ENCODE measurements at regions not wholly inside any gene's neighbourhood (a gene's known extent, or its start where the extent isn't known, plus 50 kb on each side); places are given as distances from the start of the nearest gene placed in this dataset.
"Not testable (repeated sequence)": the region's sequence is repeated elsewhere in the genome, so short reads cannot be mapped to it uniquely, and the experiment has no call there.

DNA sequence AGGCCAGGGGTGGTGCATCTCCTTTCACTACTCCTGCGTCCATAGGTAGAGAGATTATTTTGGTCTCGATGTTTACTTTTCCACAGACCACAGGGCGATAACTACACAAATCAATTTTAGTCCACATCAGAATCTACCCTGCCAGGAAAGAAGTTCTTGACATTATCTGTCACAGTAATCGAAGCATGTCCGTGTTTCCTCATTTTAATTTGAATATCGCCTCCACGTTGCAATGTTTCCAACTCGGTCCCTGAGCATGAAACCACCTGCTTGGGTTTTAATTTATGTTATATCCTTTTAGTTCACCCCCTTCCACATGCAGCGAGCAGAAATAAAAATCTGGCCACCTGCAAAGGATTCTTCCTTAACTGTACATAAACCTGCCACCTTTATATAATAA, 100.1 kb upstream of the ATXN3L start:
- no peaks in the 10 kb centered on the region for H3K27me3 ChIP-seq (ENCODE audit: low read depth, low read length)

DNA sequence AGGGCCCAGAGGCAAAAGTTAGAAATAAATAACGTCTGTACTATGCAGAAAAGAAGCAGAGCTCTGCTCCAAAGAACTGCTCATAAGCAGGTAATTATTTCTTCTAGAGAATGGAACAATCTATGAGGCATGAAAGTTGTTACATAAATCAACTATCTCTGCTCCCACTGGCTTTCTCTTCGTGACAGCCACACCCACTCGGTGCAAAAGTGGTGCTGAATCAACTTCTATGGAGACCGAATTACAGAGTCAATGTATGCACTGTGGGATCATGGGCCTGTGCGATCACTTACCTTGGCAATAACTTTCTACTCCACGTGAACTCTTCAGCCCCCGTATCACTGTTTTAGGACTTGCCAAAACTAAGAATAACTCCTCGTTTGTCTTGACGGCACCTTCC, 99.4 kb upstream of the ATXN3L start:
- no peaks in the 10 kb centered on the region for H3K9me3 ChIP-seq (ENCODE audit: control insufficient read depth in 1 of 2, low read length in 2 of 2)
- H3K27ac ChIP-seq (ENCODE audit: low read length) = no peak overlapping the region
- H3K4me3 ChIP-seq (ENCODE audit: low read depth in 1 of 2, low read length in 2 of 2) = no peak overlapping the region
- H3K36me3 ChIP-seq (ENCODE audit: control insufficient read depth in 1 of 2, insufficient read depth in 2 of 2, low read length in 2 of 2) = no peaks in the 10 kb centered on the region
- no peaks in the 10 kb centered on the region for H3K4me1 ChIP-seq (ENCODE audit: control insufficient read depth in 1 of 2, insufficient read depth in 2 of 2, low read length in 2 of 2)
- no peaks in the 10 kb centered on the region for H3K27me3 ChIP-seq (ENCODE audit: low read depth, low read length)

More for the DNA sequence above, 100.1 kb upstream of the ATXN3L start:
- no peaks in the 10 kb centered on the region for H3K9me3 ChIP-seq (ENCODE audit: control insufficient read depth in 1 of 2, low read length in 2 of 2)
- no peaks in the 10 kb centered on the region for H3K4me1 ChIP-seq (ENCODE audit: control insufficient read depth in 1 of 2, insufficient read depth in 2 of 2, low read length in 2 of 2)
- H3K27ac ChIP-seq (ENCODE audit: low read length) = no peak overlapping the region
- H3K36me3 ChIP-seq (ENCODE audit: control insufficient read depth in 1 of 2, insufficient read depth in 2 of 2, low read length in 2 of 2) = no peaks in the 10 kb centered on the region
- no peak overlapping the region for H3K4me3 ChIP-seq (ENCODE audit: low read depth in 1 of 2, low read length in 2 of 2)

DNA sequence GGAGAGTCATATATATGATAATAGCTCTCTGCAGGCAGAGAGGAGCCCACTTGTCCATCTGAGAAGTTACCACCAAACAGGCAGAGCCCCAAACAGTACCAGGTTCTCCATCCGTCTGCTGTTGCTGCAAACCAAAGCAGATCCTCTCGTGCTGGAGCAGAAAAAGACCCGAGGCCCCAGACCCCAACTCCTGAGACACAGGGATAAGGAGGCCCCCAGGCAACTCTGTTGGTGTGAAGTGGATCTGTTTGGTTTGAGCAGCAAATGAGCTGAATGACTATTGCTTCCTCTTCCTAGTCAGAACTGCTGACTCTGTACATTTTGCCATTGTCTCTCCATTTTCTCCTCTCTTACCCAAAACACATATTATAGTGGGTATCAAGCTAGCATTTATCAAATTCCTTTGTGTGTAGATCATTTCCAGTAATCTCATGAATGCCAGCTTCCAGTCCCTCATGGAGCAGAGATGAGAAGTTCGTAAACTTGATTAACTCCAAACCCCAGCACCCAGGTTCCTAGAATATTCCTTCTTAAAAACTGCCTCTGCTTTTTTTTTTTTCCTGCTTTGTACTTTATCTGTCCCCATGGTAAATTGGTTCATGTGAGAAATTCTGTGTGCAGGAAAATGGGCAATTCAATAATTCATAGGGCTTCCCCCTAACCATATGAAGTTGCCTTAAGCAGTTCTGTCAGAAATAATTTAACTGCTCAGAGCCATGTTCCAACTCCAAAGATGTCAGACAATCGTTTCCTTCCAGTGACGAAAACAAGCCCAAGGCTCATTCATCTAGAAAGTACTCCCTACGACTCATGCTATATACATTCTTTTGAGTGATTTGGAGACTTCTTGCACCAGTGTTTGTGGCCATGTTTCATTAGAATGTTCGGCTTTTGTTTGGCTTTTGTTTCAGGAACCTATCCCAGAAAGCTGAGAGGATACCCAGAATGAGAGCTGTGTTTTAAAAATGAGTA, 98.6 kb upstream of the ATXN3L start:
- H3K27me3 ChIP-seq (ENCODE audit: low read depth, low read length) = no peaks in the 10 kb centered on the region
- no peaks in the 10 kb centered on the region for H3K36me3 ChIP-seq (ENCODE audit: control insufficient read depth in 1 of 2, insufficient read depth in 2 of 2, low read length in 2 of 2)
- H3K27ac ChIP-seq (ENCODE audit: low read length) = no peak overlapping the region
- no peaks in the 10 kb centered on the region for H3K9me3 ChIP-seq (ENCODE audit: control insufficient read depth in 1 of 2, low read length in 2 of 2)
- H3K4me1 ChIP-seq (ENCODE audit: control insufficient read depth in 1 of 2, insufficient read depth in 2 of 2, low read length in 2 of 2) = no peaks in the 10 kb centered on the region
- no peak overlapping the region for H3K4me3 ChIP-seq (ENCODE audit: low read depth in 1 of 2, low read length in 2 of 2)

DNA sequence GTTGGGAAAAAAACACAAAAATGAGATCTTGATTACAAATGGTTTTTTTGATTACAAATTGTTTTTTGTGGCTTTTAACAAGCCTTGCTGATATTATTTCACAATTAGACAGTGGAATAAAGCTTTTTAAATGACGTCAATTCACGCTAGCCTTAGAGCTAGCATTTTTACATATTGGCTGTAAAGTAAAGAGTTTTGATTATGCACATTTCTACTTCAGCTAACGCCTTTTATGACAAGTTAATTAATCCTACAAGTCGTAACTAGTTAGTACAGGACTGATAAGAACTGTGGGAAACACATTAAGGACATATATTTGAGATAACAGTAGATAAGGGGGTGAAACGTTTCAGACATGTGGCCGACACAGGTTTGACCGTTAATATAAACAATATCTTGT, 95.7 kb upstream of the ATXN3L start:
- H3K9me3 ChIP-seq (ENCODE audit: control insufficient read depth in 1 of 2, low read length in 2 of 2) = no peaks in the 10 kb centered on the region
- H3K4me1 ChIP-seq (ENCODE audit: control insufficient read depth in 1 of 2, insufficient read depth in 2 of 2, low read length in 2 of 2) = no peaks in the 10 kb centered on the region
- H3K27ac ChIP-seq (ENCODE audit: low read length) = no peak overlapping the region

DNA sequence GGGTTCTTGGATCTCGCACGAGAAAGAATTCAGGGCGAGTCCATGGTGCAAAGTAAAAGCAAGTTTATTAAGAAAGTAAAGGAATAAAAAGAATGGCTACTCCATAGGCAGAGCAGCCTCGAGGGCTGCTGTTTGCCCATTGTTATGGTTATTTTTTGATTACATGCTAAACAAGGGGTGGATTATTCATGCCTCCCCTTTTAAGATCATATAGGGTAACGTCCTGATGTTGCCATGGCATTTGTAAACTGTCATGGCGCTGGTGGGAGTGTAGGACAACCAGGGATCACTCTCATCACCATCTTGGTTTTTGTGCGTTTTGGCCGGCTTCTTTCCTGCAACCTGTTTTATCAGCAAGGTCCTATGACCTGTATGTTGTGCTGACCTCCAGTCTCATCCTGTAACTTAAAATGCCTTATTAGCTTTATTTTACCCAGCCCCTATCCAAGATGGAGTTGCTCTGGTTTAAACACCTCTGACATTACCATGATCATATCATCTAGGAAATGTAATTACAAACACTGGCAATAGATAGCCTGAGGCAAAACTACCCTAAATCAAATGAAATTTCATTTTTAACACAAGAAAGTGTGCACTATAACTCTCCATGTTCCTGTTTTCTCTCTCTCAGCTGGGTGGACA, 94.3 kb upstream of the ATXN3L start:
- Histone ChIP-seq H3K4me3 (ENCODE audit: low read depth in 1 of 2, low read length in 2 of 2) (no peak overlapping the region), H3K27me3 (ENCODE audit: low read depth, low read length) (no peaks in the 10 kb centered on the region), H3K9me3 (ENCODE audit: control insufficient read depth in 1 of 2, low read length in 2 of 2) (no peaks in the 10 kb centered on the region), H3K36me3 (ENCODE audit: control insufficient read depth in 1 of 2, insufficient read depth in 2 of 2, low read length in 2 of 2) (no peaks in the 10 kb centered on the region), H3K4me1 (ENCODE audit: control insufficient read depth in 1 of 2, insufficient read depth in 2 of 2, low read length in 2 of 2) (no peaks in the 10 kb centered on the region), H3K27ac (ENCODE audit: low read length) (no peak overlapping the region)

More for the DNA sequence above, 95.7 kb upstream of the ATXN3L start:
- Histone ChIP-seq H3K4me3 (ENCODE audit: low read depth in 1 of 2, low read length in 2 of 2) (no peak overlapping the region), H3K36me3 (ENCODE audit: control insufficient read depth in 1 of 2, insufficient read depth in 2 of 2, low read length in 2 of 2) (no peaks in the 10 kb centered on the region), H3K27me3 (ENCODE audit: low read depth, low read length) (no peaks in the 10 kb centered on the region)

DNA sequence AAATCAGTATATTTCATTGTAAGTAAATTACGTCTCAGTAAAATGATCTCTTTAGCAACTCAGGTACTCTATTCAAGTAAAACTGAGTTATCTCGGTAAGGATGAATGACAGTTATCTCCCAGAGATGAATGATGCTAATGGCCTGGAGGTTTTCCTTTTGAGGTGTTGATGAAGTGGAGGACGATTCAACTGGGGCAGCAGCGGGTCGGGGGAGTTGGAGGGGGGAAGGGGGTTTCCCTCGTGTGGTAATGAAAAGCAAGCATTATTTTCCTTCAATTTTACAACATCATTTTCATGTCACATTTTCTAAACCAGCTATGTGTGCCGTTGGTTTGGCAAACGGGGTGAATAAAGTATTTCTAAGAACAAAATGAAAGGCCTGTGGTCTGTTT, 92.4 kb upstream of the ATXN3L start:
- H3K4me3 ChIP-seq (ENCODE audit: low read depth in 1 of 2, low read length in 2 of 2) = no peak overlapping the region
- H3K27me3 ChIP-seq (ENCODE audit: low read depth, low read length) = no peaks in the 10 kb centered on the region
- H3K36me3 ChIP-seq (ENCODE audit: control insufficient read depth in 1 of 2, insufficient read depth in 2 of 2, low read length in 2 of 2) = no peaks in the 10 kb centered on the region
- H3K4me1 ChIP-seq (ENCODE audit: control insufficient read depth in 1 of 2, insufficient read depth in 2 of 2, low read length in 2 of 2) = no peaks in the 10 kb centered on the region
- H3K9me3 ChIP-seq (ENCODE audit: control insufficient read depth in 1 of 2, low read length in 2 of 2) = no peaks in the 10 kb centered on the region
- no peak overlapping the region for H3K27ac ChIP-seq (ENCODE audit: low read length)

DNA sequence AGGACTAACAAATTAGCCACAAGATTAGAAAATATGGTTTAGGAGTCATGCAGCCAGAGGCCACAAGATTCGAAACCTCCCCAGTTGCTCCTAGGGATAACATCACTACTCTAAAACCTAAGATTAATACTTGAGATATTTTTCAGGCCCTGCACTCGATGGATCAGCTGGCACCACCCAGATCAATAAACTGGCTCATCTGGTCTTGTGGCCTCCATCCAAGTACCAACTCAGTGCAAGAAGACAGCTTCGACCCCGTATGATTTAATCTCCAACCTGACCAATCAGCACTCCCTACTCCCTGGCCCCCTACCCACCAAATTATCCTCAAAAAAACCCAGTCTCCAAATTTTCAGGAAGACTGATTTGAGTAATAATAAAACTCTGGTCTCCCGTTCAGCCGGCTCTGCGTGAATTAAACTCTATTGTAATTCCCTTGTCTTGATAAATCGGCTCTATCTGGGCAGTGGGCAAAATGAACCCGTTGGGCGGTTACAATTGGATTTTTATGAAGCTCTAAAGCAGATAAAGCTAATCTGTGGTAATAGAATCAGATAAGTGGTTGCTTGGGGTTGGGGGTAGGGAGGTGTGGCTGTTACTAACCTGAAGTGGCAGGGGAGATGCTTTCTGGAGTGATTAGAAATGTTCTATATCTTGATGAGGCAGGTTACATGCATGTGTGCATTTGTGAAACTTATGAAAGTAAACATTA, 91.8 kb upstream of the ATXN3L start:
- no peak overlapping the region for H3K4me3 ChIP-seq (ENCODE audit: low read depth in 1 of 2, low read length in 2 of 2)
- no peaks in the 10 kb centered on the region for H3K27me3 ChIP-seq (ENCODE audit: low read depth, low read length)
- H3K9me3 ChIP-seq (ENCODE audit: control insufficient read depth in 1 of 2, low read length in 2 of 2) = no peaks in the 10 kb centered on the region
- no peak overlapping the region for H3K27ac ChIP-seq (ENCODE audit: low read length)
- H3K4me1 ChIP-seq (ENCODE audit: control insufficient read depth in 1 of 2, insufficient read depth in 2 of 2, low read length in 2 of 2) = no peaks in the 10 kb centered on the region
- H3K36me3 ChIP-seq (ENCODE audit: control insufficient read depth in 1 of 2, insufficient read depth in 2 of 2, low read length in 2 of 2) = no peaks in the 10 kb centered on the region

DNA sequence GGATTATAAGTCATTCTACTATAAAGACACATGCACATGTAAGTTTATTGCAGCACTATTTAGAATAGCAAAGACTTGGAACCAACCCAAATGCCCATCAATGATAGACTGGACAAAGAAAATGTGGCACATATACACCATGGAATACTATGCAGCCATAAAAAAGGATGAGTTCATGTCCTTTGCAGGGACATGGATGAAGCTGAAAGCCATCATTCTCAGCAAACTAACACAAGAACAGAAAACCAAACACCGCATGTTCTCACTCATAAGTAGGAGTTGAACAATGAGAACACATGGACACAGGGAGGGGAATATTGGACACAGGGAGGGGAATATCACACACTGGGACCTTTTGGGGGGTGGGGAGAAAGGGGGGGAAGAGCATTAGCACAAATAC, 88.7 kb upstream of the ATXN3L start:
- not testable (repeated sequence) for H3K27me3 ChIP-seq (ENCODE audit: low read depth, low read length); H3K36me3 ChIP-seq (ENCODE audit: control insufficient read depth in 1 of 2, insufficient read depth in 2 of 2, low read length in 2 of 2); H3K4me3 ChIP-seq (ENCODE audit: low read depth in 1 of 2, low read length in 2 of 2); H3K9me3 ChIP-seq (ENCODE audit: control insufficient read depth in 1 of 2, low read length in 2 of 2); H3K4me1 ChIP-seq (ENCODE audit: control insufficient read depth in 1 of 2, insufficient read depth in 2 of 2, low read length in 2 of 2); H3K27ac ChIP-seq (ENCODE audit: low read length)

DNA sequence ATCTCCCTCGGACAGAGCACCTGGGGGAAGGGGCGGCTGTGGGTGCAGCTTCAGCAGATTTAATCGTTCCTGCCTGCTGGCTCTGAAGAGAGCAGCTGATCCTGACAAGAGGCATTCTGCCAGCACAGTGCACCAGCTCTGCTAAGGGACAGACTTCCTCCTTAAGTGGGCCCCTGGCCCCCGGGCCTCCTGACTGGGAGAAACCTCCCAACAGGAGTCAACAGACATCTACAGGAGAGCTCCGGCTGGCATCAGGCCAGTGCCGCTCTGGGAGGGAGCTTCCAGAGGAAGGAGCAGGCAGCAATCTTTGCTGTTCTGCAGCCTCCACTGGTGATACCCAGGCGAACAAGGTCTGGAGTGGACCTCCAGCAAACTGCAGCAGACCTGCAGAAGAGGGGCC, 84.9 kb upstream of the ATXN3L start:
- H3K36me3 ChIP-seq (ENCODE audit: control insufficient read depth in 1 of 2, insufficient read depth in 2 of 2, low read length in 2 of 2); H3K27me3 ChIP-seq (ENCODE audit: low read depth, low read length); H3K4me1 ChIP-seq (ENCODE audit: control insufficient read depth in 1 of 2, insufficient read depth in 2 of 2, low read length in 2 of 2); H3K4me3 ChIP-seq (ENCODE audit: low read depth in 1 of 2, low read length in 2 of 2); H3K9me3 ChIP-seq (ENCODE audit: control insufficient read depth in 1 of 2, low read length in 2 of 2); H3K27ac ChIP-seq (ENCODE audit: low read length): not testable (repeated sequence)

DNA sequence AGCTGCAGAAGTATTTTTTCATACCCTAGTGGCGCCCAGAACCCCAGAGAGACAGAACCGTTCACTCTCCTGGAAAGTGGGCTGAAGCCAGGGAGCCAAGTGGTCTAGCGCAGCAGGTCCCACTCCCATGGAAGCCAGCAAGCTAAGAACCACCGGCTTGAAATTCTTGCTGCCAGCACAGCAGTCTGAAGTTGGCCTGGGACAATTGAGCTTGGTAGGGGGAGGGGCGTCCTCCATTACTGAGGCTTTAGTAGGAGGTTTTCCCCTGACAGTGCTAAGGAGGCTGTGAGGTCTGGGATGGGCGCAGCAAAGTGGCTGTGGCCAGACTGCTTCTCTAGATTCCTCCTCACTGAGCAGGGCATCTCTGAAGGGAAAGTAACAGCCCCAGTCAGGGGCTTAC, 84.5 kb upstream of the ATXN3L start:
- Histone ChIP-seq H3K36me3 (ENCODE audit: control insufficient read depth in 1 of 2, insufficient read depth in 2 of 2, low read length in 2 of 2) (no peaks in the 10 kb centered on the region), H3K4me3 (ENCODE audit: low read depth in 1 of 2, low read length in 2 of 2) (no peak overlapping the region), H3K9me3 (ENCODE audit: control insufficient read depth in 1 of 2, low read length in 2 of 2) (no peaks in the 10 kb centered on the region), H3K4me1 (ENCODE audit: control insufficient read depth in 1 of 2, insufficient read depth in 2 of 2, low read length in 2 of 2) (no peaks in the 10 kb centered on the region), H3K27me3 (ENCODE audit: low read depth, low read length) (no peaks in the 10 kb centered on the region), H3K27ac (ENCODE audit: low read length) (no peak overlapping the region)

DNA sequence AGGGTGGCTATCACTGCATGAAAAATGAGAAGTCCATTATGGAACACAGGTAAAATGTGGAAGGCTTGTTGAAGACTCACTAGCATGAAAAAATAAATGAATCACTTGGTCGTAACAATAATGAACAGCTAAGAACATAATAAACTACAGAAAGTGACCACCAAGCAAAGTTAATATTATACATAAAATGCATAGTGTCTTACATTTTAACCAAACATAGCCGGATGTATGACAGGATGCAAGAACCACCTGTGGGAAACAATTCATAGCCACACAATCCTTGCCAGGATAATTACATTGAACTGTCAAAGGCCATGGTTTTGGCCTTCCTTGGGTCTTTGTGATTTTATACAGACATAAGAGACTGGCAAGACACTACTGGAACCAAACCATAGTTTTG, 81.9 kb upstream of the ATXN3L start:
- Histone ChIP-seq H3K36me3 (ENCODE audit: control insufficient read depth in 1 of 2, insufficient read depth in 2 of 2, low read length in 2 of 2) (no peaks in the 10 kb centered on the region), H3K9me3 (ENCODE audit: control insufficient read depth in 1 of 2, low read length in 2 of 2) (no peaks in the 10 kb centered on the region), H3K4me1 (ENCODE audit: control insufficient read depth in 1 of 2, insufficient read depth in 2 of 2, low read length in 2 of 2) (peaks cover 0 to 5% of the 10 kb centered on the region in 2 donors), H3K27me3 (ENCODE audit: low read depth, low read length) (no peaks in the 10 kb centered on the region), H3K4me3 (ENCODE audit: low read depth in 1 of 2, low read length in 2 of 2) (no peak overlapping the region), H3K27ac (ENCODE audit: low read length) (no peak overlapping the region)

All from muscle layer of duodenum (tissue), 2 donors.